GM21367 (cell line): ENCODE measurements at regions not wholly inside any gene's neighbourhood (a gene's known extent, or its start where the extent isn't known, plus 50 kb on each side); places are given as distances from the start of the nearest gene placed in this dataset.
"Not testable (repeated sequence)": the region's sequence is repeated elsewhere in the genome, so short reads cannot be mapped to it uniquely, and the experiment has no call there.

Experiments used
- ATAC-seq: cut with Tn5 transposase; IDR thresholded peaks from one replicate; pipeline ENCODE4 v1.9.1; 2021; ENCODE audit not compliant: unreplicated experiment

DNA sequence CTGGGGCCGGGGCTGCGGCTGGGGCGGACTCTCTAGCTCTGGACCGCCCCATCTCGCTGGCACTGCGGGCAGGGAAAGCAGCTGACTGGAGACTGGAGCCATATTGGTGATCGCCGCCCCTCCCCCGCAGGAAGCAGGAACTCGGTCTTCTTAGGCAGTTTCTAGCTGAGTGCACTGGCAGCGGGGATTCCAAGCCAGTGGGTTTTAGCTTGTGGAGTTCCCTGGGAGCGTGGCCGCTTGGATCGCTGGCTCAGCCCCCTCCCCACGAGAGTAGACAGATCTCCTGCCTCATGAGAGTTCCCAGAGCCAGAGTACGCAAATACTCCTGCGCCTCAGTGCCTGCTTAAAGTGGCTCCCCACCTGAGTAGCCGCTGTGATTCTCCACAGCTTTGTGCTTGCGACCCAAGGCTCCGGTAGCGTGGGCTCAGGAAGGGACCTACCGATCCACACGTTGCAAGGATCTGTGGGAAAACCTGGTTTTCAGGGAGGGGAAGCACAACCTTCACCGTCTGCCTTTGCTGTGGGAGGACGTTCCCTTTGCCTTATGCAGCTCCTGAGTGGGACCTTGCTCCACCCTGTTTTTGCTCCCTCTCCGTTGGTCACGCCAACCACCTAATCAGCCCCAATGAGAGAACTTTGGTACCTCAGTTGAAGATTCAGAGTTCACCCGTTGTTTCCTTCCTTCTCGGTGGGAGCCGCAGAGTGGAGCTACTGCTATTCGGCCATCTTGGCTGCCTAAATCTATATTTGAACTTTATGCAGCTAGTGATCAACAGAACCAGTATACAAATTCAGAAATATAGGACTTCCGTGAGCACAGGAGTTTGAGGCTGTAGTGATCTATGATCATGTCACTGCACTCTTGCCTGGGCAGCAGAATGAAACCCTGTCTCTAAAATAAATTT, 803.9 kb upstream of the PCDH10 start:
- ATAC-seq: no peak

DNA sequence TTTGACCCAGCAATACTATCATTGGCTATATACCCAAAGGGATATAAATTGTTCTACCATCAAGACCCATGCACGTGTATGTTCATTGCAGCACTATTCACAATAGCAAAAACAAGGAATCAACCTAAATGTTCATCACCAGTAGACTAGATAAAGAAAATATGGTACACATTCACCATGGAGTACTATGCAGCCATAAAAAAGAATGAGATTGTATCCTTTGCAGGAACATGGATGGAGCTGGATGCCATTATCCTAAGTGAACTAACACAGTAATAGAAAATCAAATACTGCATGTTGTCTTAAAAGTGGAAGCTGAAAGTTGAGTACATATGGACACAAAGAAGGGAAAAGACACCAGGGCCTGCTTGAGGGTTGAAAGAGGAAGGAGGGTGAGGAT, 803.1 kb upstream of the PCDH10 start:
- ATAC-seq: no peak

DNA sequence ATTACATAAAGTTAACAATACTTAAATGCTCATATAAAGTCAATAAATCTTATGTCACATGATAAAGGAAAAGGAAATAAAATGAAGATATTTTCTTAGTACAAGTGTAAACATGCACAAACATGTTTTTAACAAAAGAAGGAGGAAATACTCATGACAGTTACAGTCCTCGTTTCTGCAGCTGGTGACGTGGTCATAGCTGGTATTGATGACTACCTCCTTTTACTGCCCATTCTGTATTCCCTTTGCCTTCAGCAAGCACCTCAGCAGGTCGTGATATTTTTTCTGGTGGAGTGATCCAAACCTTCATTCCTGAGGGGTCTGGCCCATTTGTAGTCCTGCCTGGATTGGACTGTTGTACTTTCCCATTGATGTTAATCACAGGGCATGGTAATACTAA, 797.5 kb upstream of the PCDH10 start:
- not testable (repeated sequence) for ATAC-seq

DNA sequence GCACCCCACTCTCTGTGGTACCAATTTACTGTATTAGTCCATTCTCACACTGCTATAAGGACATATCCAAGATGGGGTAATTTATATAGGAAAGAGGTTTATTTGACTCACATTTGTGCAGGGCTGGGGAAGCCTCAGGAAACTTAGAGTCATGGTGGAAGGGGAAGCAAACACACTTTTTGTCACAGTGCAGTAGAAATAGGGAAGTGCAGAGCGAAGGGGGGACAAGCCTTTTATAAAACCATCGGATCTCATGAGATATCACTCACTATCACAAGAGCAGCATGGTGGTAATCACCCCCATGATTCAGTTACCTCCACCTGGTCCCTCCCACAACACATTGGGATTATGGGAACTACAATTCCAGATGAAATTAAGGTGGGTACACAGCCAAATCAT, 766.9 kb upstream of the PCDH10 start:
- ATAC-seq: no peak

DNA sequence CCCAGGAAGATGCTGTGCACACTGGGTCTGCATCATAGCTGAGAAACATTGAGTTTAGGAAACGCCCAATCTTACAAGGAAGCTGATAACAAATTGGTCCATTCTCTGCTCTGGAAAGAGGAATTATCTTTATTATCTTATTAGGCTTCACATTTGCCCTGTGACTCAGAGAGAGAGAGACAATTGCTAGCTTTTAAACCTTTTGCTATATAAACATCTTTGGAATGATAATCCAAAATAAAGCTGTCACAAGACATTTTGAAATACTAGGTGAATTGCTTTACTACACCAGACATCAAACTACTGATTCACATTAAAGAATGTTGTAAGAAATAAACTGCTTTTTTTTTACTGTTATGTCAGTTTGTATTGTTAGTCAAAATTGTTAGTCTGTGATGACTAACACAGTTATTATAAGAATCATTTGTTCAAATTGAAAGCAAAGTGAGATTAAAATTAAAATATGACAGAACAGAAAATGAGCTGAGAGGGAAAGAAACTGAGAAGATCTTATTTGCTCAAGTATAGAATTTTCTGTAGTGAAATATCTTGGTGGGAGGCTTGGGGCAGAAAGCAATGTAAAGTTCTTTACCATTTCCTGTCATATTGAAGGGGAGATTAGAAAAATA, 765.4 kb upstream of the PCDH10 start:
- ATAC-seq: no peak

DNA sequence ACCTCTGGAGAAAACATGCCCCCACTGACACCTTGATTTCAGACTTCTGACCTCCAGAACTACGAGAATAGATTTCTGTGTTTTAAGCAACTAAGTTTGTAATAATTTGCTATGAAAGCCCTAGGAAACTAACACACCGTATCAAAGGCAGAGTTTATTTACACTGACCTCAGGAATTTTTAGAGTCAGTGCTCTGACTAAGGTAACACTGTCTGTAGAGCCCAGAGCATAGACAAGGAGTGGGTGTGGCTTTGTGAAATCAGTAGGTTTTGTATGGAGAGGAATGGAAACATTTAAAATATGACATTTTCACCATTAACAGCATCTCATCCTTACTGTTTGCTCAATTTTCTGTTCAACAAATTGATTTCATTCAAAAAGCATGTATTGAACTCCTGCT, 764.4 kb upstream of the PCDH10 start:
- no peak for ATAC-seq

DNA sequence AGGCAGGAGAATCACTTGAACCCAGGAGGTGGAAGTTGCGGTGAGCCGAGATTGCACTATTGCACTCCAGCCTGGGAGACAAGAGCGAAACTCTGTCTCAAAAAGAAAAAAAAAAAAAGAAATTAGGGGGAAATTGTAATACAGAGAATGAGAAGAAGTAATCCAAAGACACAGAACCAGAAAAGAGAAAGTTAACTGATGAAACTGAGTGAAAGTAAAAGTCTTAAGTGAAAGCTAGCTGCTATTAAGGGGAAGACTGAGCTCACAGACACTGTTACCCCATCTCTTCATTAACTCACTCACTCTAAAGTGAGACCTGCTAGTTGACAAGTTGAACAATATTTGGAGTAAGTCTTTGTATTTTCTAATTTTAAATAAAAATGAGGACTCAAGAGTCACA, 763.0 kb upstream of the PCDH10 start:
- no peak for ATAC-seq

DNA sequence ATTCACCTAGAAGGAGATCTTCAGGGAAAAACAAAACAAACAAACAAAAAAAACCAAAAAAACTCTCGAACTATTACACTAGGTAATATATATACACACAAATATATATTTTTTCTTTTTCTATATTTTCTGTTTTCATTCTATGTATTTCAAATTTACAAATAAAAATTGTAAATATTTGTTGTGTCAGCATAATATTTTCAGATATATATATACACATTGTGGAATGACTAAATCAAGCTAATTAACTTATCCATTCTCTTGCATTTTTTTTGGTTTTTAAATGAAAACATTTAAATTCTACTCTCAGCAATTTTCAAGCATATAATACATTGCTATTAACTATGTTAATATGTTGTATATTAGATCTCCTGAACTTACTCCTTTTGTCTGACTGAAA, 762.0 kb upstream of the PCDH10 start:
- ATAC-seq: no peak

DNA sequence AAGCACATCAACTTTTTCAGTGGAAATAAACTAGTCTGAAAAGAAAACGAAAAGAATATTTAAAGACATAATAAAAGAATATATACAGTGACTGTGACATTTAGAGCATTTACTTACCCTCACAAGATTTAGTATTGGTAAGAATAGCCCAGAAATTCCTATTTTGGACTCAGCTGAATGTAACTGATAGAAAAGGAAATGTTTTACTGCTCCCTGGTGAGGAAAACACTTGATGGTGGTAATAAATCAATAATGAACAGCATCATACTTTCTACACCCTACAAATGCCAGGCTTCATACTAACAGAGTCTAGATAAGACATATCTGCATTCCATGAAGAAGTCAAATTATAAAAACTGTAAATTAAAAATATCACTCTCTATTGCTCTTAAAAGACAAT, 753.5 kb upstream of the PCDH10 start:
- ATAC-seq: no peak

DNA sequence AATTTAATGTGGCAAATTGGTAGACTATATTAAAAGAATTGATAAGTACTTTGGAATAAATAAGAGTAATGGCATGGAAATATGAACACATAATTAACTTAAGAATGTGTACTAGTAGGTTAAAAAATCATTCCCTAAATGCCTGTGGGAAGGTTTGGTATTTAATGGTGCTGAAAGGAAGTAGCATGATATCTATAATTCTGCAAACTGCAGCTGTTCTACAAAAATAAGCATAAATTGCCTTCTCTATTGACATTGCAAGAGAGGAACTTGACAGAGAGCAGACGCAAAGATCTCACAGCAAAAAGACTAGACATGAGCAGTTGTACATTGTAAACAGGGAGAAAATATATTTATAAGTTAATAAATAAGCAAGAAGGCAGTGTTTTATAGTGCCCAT, 752.5 kb upstream of the PCDH10 start:
- ATAC-seq: no peak

DNA sequence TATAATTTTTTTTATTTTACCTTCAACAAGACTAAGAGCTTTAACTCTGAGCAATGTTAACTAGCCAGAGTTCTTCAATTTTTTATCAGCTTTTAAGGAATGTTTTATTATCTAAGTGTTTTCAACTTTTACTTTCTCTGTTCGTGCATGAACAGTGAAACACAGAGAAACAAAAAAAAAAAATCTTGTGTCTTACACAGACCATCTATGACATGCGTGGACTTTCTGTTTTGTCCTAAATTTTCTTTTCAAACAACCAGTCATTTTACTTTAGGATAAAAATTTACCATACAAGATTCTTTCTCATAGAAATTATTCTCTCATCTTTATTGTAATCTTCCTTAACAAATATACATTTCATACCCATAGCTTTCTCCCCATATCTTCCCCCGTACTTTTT, 731.9 kb upstream of the PCDH10 start:
- ATAC-seq: no peak

DNA sequence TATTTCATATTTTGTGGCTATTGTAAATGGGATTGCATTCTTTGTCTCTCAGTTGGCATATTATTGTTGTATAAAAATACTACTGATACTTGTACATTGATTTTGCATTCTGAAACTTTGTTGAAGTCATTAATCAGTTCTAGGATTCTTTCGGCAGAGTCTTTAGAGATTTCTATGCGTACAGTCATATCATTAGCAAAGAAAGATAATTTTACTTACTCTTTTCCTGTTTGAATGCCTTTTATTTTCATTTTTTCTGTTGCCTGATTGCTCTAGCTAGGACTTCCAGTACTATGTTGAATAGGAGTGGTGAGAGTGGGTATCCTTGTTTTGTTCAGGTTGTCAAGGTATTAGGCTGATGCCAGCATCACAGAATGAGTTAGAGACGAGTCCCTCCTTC, 722.0 kb upstream of the PCDH10 start:
- no peak for ATAC-seq

DNA sequence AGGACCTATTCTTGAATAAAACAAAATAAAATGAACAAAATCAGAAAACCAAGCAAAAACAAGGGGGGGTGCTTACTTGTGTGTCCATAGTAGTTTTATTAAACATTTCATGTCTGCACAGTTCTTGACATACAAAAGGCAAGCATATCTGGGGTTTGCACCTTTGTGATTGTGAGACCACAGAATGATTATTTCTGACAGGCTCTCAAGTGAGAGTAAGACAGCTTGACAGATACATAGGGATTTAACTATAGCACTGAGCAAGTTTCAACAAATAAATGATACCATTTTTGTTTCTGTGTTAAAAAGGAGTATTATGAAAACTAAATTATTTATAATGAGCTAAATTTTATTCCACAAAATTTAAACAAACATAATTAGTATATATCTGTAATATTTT, 712.0 kb upstream of the PCDH10 start:
- no peak for ATAC-seq

DNA sequence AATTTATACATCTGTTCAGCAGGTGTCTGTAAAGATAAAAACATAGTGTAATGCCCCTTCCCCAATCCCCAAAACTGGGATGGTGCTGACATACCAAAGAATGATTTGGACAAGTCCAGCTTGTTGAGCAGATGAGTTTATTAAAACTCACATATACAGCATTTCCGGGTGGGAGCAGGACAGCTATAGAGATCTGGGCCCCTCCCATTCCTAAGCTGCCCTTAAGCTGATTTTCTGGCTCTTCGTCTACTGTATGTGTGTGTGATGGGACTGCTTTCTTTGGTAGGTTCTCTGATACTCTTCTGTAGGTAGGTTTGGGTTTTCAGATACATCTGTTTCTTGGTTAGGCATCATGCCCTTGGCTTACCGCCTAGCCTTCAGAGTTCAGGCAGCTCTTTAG, 703.7 kb upstream of the PCDH10 start:
- no peak for ATAC-seq

DNA sequence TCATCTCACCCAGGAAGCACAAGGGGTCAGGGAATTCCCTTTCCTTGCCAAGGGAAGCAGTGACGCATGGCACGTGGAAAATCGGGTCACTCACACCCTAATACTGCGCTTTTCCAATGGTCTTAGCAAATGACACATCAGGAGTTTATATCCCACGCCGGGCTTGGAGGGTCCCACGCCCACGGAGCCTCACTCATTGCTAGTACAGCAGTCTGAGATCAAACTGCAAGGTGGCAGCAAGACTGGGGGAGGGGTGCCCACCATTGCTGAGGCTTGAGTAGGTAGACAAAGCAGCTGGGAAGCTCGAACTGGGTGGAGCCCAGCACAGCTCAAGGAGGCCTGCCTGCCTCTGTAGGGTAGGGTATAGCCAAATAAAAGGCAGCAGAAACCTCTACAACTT, 691.1 kb upstream of the PCDH10 start:
- not testable (repeated sequence) for ATAC-seq

DNA sequence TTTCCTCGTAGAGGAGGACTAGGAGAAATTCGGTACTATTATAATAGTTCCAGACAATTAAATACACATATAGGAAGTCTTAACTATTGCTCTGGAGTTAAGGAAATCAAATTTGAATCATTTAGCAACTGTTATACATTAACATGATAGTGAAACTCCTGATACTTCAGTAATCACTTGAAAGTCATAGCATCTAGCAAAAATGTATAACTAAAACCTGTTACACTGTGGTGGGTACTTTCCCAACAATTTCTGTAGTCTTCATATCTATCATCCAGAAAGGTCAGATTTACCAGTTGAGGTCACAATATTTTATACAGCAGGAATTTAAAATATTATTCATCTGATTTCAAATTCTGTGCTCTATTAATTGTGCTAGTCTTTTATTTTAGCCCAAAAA, 669.6 kb upstream of the PCDH10 start:
- no peak for ATAC-seq

DNA sequence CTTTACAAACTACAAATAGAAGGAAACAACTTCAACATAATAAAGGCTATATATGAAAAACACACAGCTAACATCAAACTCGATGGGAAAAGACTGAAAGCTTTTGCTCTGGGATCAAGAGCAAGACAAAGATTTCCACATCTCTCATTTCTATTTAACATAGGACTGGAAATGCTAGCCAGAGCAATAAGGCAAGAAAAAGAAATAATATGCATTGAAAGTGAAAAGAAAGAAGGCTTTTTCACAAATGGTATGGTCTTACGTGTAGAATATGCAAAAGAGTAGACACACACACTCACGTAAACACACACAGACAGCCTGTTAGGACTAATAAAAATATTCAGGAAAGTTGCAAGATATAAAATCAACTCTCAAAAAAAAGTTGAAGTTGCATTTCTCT, 660.5 kb upstream of the PCDH10 start:
- ATAC-seq: no peak

DNA sequence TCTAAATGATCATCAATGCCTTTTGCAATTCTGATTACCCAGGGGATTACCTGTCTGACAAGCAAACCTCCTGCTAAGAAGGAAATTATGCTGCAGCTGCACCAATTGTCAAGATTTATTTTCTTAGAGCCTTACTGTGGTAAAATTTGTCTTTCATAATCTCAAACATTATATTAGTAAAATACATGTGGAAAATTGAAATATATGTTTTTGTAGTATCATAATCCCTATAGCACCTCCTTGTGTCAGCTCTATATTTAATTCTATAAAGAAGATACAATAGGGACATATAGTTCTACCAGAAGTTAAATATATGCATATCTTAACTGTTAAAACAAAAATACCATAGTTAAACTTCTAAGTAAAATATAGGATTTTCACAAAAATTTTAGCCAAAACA, 655.6 kb upstream of the PCDH10 start:
- no peak for ATAC-seq

DNA sequence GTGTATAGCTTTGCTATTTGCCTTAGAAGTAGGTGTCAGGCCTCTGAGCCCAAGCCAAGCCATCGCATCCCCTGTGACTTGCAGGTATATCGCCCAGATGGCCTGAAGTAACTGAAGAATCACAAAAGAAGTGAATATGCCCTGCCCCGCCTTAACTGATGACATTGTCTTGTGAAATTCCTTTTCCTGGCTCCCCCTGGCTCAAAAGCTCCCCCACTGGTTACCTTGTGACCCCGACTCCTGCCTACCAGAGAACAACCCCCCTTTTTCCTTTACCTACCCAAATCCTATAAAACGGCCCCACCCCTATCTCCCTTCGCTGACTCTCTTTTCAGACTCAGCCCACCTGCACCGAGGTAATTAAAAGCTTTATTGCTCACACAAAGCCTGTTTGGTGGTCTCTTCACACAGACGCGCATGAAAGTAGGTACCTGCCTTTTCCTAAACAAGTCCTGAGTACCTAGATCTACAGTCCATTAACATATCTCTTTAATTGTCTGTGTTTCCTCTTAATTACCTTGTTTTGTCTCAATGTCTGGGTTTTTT, 653.8 kb upstream of the PCDH10 start:
- ATAC-seq: not testable (repeated sequence)

DNA sequence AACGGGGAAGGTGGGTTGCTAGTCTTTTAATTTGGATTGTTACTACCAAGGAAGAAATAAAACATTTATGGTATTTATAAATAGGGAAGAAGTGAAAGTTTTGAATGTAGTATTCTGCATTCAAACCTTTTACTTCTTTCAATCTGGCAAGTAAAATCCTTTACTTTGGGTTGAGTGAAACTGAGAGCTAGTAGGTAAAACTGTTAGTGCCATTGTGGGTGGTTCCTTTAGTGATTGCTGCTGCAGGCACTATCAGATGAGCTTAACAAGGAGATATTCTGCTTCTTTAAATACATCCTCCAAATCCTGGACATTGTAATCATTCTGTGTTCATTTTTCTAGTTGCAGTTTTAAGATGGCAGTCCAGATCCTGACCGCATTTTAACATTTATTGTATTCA, 650.9 kb upstream of the PCDH10 start:
- ATAC-seq: no peak

DNA sequence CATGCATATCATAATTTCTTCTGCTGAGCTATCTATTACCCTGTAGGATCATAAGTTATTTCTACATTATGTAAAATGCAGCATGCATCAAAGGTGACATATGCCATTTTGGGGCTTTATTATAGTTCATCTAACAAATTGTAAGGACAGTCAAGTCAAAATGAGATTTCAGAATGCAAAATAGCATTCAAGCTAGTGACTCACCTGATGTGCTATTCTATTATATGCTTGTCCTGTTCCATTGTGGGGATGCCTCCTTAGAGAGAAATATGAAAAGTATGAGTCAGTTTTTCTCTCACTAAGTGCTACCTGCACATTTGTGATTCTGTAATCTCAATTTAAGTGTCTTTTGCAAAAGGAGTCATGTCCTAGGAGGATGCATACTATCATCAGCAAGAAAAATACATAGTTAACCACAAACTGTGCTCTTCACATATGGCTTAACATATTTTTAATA, 647.0 kb upstream of the PCDH10 start:
- ATAC-seq: no peak

DNA sequence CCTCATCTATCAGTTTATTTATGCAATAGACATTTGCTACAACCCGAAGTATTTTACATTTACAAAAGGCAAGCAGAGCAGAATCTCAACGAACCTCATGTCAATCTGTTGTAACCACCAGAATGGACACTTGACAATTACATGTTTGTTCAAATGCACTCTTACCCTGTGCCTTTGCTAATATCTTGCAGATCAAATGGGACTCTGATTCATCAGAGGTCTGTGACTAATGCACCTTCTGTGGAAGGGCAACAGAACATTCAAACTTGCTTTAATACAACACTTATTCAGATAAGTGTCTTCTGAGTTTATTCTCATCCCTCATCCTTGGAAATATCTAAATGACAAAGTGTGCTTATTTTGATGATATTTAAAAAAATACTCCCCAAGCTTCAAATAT, 644.7 kb upstream of the PCDH10 start:
- ATAC-seq: no peak
